ENCODE measurements at regions not wholly inside any gene's neighbourhood (a gene's known extent, or its start where the extent isn't known, plus 50 kb on each side); places are given as distances from the start of the nearest gene placed in this dataset.

- TF ChIP-seq POLR2A (IDR thresholded peaks at IDR 0.05): no peak
- no peak for TF ChIP-seq CTCF (IDR thresholded peaks at IDR 0.05)
- TF ChIP-seq EP300 (IDR thresholded peaks at IDR 0.05): no peak
Observed at GRCh38 chrX:3215249-3215648, 131.2 kb downstream of the MXRA5 start.

All from suprapubic skin (tissue), 3 donors.